HL-60/S4 treated with retinoic acid at 250 ng/mL for 4 days and 3 days (cell line): ENCODE measurements at regions not wholly inside any gene's neighbourhood (a gene's known extent, or its start where the extent isn't known, plus 50 kb on each side); places are given as distances from the start of the nearest gene placed in this dataset.
"Not testable (repeated sequence)": the region's sequence is repeated elsewhere in the genome, so short reads cannot be mapped to it uniquely, and the experiment has no call there.

Experiments
- in situ Hi-C: fragments of 300-500 bp; cut with MboI; formaldehyde crosslinking; loops from 2 replicates; pipeline ENCODE4 v1.7.0; 2022; ENCODE audit warnings: low sequenced_read_pairs

DNA sequence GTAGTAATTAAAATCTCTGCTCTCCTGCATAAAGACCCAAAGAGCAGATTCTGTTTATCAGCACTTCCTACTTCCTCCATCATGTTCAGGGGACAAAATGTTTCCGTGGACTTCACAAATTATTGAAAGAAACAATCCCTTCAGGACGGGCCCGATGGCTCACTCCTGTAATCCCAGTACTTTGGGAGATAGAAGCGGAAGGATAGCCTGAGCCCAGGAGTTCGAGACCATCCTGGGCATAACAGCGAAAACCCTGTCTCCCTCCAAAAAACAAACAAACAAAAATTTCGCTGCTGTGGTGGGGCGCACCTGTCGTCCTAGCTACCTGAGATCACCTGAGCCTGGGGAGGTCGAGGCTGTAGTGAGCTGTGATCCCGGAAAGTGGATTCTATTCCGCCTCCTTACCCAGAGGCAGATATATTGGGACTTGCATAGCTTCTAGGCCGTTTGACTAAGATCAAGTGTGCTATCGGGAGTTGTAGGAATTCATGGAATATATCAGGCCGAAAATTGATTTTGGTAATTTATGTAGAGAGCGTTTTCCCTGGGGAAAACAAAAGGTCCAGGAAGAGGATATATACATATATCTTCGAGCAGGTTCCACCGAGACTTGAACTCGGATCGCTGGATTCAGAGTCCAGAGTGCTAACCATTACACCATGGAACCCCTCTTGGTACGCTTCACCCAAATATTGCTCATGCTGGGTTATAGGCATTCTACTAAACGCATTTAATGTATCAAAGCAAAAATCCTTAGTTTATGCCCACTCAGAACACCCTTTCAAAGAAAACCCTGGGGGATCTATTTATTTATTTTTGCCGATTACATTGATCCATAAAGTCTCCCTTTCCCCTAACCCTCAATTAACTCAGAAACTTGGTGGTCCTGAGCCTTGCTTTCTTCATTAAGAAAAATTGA lies 74.5 kb upstream of the ZNF184 start:
- in situ Hi-C loops, result no loop called here

DNA sequence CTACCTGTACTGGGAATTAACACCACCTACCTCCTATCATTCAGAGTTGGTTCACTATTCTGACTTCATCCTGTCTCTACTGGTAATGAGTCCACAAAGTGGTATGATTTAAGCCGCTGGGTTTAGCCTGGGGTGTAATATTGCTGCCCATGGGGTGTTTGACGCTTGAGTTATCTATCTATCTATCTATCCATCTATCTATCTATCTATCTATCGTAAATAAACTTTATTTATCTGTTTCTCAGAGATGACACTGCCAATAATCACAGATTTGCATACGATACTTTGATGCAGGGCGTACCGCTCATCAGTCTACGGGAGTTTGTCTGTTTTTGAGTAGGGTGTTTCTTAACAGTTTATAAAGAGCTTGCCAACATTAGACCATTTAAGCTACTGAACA lies 73.6 kb upstream of the ZNF184 start:
- in situ Hi-C loops, result no loop called here

DNA sequence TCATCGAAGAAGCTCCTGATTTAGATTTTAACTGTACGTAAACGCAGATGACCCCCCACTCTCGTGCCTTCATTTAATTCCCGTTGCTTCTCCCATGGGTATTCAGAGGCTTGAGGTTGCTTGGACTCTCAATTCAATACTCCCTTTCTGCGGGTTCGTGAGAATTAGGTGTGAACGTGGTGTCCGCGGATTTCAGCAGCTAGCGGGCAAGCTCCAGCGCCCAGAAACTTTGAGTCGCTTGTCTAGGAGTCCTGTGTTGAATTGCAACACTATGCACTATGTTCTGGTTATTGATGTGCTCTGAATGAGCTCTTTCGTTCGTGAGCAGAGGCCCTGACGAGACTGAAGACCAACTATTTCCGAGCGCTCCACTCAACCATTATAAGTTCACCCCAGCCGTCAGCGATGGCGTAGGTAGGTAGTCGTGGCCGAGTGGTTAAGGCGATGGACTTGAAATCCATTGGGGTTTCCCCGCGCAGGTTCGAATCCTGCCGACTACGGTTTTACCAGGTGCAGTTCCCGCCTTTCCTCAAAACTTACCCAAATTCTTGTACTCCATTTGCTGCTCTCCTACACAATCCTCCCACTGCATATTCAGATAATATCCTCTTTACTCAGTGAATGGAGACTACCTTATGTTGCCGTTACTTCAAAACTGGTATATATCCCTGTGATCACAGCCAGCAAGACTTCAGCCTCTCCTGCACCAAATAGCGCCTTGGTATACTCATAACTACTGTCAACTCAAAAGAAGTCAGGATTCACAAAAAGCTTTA lies 72.6 kb upstream of the ZNF184 start:
- in situ Hi-C loops, result no loop called here

DNA sequence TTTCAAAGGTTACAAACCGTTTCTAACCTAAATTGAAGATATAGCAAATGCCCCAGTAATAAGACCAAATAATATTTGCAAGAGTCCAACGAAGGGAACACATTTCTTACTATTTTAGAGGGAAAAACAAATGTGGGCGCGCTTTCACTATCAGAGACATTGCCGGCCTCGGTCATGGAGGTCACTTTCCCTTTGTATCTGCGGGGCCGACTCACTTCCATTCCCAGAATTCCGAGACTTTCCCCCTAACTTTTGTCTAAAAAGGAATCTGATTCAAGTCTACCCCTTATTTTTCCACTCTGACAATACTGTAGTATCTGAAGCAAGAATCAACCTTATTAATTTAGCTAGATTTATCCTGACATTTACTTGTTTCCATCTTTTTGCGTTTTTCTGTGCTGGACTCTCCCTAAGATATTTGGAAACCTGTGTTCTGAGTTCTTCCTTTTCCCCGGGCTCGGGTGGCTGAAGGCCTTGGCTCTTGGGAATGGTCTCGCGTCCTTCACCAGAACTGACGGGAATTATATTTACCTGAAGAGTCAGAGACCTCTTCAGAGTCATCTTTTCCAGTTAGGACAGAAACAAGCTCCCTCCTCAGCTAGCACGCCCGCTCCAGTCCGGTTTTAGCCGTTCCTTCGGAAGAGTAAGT lies 71.8 kb upstream of the ZNF184 start:
- in situ Hi-C loops, result no loop called here

DNA sequence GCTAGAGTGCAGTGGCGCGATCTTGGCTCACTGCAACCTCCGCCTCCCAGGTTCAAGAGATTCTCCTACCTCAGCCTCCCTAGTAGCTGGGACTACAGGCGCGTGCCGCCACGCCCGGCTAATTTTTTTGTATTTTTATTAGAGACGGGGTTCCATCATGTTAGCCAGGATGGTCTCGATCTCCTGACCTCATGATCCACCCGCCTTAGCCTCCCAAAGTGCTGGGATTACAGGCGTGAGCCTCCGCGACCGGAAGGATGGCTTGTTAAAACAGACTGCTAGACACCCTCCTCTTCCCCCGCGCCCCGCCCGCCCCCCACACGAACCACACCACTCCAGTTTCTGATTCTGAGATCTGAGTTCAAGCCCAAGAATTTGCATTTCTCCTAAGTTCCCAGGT lies 71.2 kb upstream of the ZNF184 start:
- in situ Hi-C loops, result not testable (repeated sequence)

DNA sequence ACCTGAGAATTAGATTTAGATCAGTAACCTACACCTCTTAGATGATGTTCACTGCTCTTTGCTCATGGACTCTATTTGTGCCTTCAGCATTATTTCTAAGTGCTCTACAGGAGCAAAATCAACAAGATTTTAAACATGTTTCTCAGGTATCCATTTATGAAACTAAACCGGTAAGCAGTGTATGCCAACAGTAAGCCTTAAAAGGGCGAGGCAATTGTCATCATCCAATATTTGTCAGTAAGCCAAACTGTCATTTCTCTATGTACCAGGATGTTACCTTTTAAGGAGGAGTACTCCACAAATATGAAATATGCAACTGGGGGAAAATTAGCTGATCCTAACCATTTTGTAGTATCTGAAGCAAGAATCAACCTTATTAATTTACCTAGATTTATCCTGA lies 69.6 kb upstream of the ZNF184 start:
- in situ Hi-C loops, result no loop called here

DNA sequence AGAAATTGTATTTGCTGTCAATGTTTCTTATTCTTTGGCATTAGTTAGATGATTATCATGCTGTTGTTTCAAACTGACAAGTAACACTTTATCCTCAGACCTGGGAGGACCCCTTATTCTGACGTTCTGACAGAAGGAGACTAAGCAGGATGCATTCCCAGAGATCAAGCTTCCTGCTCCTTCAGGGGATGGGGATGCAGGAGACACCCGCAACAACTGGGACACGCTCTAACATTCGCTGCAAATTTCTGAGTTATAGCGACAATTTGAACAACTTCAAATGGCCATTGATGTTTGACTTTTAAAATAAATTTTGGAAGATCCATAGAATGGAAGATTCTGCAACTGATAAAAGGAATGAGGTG lies 69.0 kb upstream of the ZNF184 start:
- in situ Hi-C loops, result no loop called here

DNA sequence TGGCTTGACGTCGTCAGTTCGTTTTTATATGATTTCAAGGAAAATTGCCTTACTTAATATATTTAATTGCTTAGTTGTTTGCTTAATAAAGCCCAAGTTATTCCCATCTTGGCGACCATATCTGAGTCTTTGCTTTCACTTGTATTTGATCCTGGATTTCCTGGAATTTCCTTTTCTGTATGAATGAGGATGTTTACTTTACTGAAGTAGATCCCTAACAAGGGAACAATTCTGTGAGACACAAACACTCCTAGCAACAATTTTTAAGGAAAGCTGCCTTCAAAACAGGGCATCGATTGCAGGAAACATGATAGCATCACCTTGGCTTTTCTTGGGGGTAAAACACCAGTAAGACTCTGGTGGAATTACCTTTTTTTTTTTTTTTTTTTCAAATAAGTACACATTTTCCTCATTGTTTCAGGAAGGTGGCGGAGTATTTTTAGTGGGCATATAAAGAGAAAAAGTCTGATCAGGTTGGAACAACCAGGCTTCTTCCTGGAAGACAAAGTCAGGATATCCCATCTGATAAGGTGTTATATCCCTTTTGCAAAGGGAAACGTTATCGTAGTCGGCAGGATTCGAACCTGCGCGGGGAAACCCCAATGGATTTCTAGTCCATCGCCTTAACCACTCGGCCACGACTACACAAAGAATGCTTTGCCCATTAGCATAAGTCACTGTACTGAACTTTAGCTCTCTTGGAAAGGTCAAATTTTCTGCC lies 68.5 kb upstream of the ZNF184 start:
- in situ Hi-C loops, result no loop called here

DNA sequence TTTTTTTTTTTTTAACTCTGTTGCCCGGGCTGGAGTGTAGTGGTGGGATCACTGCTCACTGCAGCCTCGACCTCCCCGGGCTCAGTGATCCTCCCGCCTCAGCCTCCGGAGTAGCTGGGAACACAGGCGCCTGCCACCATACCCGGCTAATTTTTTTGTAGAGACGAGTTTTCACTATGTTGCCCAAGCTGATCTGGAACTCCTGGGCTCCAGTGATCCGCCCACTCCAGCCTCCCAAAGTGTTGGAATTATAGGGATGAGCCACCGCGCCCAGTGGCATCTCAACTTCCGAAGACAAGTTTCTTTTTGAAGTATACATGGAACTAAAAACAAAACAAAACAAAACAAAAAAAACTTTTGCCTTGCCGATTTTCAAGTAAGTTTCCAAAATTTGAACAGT lies 66.6 kb upstream of the ZNF184 start:
- in situ Hi-C loops, result no loop called here

DNA sequence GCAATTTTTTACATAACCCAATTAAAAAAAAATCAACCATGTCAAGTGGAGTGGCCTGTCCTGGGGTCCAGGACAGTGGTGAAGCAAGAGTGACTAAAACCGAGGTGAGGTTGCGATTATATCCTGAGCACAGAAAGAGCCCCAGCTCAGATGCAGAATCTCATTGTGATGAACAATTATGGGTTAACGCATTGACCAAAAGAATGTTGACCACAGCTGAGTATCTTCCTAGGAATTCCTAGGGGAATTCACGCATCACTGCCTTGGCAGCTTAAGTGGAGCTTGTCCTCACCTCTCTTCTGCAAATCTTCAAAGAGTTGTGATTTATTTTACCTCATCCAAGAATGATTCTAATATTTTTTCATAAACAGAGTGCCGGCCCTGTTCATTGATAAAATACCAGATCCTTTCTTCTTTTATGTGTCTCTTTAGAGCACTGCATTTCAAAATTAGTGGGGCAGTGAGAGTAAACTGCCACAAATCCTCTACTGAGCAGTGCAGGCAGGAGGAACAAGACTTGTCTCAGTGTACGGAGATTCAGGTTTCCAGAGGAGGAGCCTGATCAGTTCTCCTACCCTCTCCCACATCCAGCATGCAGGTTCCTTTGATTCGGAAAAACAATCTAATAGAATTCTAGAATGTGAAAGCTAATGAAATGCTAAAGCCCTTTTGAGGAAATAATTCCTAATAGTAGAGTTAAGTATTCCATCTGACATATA lies 60.1 kb upstream of the ZNF184 start:
- in situ Hi-C loops, result no loop called here

DNA sequence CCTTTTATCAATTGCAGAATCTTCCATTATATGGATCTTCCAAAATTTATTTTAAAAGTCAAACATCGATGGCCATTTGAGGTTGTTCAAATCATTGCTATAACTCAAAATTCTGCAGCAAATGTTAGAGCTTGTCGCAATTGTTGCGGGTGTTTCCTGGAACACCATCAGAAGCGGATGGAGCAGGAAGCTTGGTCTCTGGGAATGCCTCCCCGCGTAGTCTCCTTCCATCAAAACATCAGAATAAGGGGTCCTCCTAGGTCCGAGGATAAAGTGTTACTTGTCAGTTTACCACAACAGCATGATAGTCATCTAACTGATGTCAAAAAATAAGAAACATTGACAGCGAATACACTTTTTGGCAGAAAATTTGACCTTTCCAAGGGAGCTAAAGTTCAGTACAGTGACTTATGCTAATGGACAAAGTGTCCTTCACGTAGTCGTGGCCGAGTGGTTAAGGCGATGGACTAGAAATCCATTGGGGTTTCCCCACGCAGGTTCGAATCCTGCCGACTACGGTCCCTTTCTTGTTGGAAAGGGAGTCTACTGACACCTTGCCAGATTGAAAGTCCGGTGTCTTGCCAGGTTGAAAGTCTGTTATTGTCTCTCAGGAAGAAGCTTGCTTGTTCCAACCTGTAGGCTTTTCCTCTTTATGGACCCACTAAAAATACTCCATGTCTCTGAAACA lies 59.0 kb upstream of the ZNF184 start:
- in situ Hi-C loops, result no loop called here

DNA sequence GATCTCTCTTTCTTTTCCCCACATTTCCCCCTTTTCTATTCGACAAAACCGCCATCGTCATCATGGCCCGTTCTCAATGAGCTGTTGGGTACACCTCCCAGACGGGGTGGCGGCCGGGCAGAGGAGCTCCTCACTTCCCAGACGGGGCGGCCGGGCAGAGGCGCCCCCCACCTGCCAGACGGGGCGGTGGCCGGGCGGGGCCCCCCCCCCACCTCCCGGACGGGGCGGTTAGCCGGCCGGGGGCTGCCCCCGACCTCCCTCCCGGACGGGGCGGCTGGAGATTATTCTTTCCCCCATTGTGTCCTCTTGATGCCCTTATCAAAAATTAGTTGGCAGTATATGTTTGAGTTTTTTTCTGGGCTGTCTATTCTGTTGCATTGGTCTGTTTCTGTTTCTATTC lies 56.9 kb upstream of the ZNF184 start:
- in situ Hi-C loops, result not testable (repeated sequence)

DNA sequence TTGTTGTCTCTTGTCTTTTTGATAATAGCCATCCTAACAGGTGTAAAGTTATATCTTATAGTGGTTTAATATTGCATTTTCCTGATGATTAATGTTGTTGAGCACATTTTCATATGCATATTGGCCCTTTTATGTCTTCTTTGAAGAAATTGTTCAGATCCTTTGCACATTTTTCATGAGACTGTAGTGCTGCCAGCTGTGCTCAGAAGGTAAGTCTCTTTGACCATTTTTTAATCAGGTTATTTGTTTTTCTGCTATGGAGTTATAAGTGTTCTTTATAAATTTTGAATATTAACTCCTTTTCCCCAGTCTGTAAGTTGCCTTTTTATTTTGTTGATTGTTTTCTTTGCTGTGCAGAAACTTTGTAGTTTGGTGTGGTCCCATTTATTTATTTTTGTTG lies 55.8 kb upstream of the ZNF184 start:
- in situ Hi-C loops, result no loop called here
